ENCODE measurements at regions not wholly inside any gene's neighbourhood (a gene's known extent, or its start where the extent isn't known, plus 50 kb on each side); places are given as distances from the start of the nearest gene placed in this dataset.
A peak's percentile ranks its signal among the peaks of the same experiment; 100 is the strongest.

DNA sequence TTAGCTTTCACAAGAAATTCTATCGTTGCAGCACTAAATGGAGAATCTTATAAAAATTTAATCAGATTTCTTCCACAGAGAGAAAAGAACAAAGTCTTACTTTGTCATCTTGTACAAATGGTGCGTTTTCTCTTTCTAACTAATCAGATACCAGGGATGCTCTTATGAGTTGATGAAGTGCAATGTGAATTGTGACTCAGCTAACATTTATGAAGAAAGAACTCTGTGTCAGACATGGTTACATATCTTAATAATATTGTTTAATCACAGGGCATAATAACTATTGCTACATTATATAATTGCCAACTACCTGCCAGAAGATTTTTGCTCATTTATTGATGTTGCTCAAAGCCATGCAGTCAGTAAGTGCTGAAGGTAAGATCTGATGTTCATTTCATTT, 465.0 kb downstream of the CCDC85A start:
- no peaks in the 10 kb centered on the region for H4K20me1 ChIP-seq (ENCODE audit: insufficient read depth)
- peak overlapping the region; percentile 30; the same call in 1 of the 2 replicates for H2AFZ ChIP-seq (ENCODE audit: low read depth)
- CTCF ChIA-PET = no interaction called here
- 0 out of 2 replicates have a peak overlapping the region, but pooled peaks have one; percentile 46 for H3K4me2 ChIP-seq
- no peaks in the 10 kb centered on the region for H3K27me3 ChIP-seq (ENCODE audit: insufficient read depth)
- H3K9ac ChIP-seq = peak overlapping the region; percentile 42; the same call in 1 of the 2 replicates
- H3K9me3 ChIP-seq = no peaks in the 10 kb centered on the region
- H3K9me2 ChIP-seq = no peaks in the 10 kb centered on the region
- H3K4me1 ChIP-seq (ENCODE audit: control insufficient read depth in 1 of 2, insufficient read depth in 2 of 2, low read depth in 1 of 2, low read length in 1 of 2) = no peaks in the 10 kb centered on the region; a peak in 1 of 4 replicates
- H3K4me3 ChIP-seq (ENCODE audit: low read depth in 2 of 2, low read length in 1 of 2) = peak overlapping the region in 1 of 2 experiments; percentile 19; a peak in 1 of 4 replicates
- 8% methylated on average over 2 of the region's 2 CpGs for WGBS (ENCODE audit: low lambda C conversion rate)
- peak overlapping the region; percentile 39 to 76; a peak in 3 of 4 replicates for H3K27ac ChIP-seq (ENCODE audit: low read depth in 2 of 2, low read length in 1 of 2)
- H3F3A ChIP-seq (replicated peaks; ENCODE audit: insufficient read depth) = peaks cover 16% of the 10 kb centered on the region
- no peak for DNase-seq
- TF ChIP-seq POLR2AphosphoS5 (IDR thresholded peaks at IDR 0.05; ENCODE audit: low read depth, low read length) (peak; percentile 14; the same call in 1 of the 2 replicates), CHD2 (IDR thresholded peaks at IDR 0.05; ENCODE audit: low read length, partially characterized antibody) (no peak), TAF1 (IDR thresholded peaks at IDR 0.05; ENCODE audit: borderline replicate concordance, low read depth, low read length) (no peak), GATA2 (CRISPR knock-in tag; IDR thresholded peaks at IDR 0.05) (no peak), SIN3A (IDR thresholded peaks at IDR 0.05; ENCODE audit: borderline replicate concordance, low read depth, low read length) (no peak), FOXM1 (IDR thresholded peaks at IDR 0.05; ENCODE audit: low read depth) (0 out of 2 replicates have a peak, but pooled peaks have one; percentile 52), FOXJ3 (CRISPR knock-in tag; IDR thresholded peaks at IDR 0.05) (no peak), JUND (IDR thresholded peaks at IDR 0.05) (peak; percentile 65), RFX5 (IDR thresholded peaks at IDR 0.05; ENCODE audit: low read length) (no peak), SMC3 (IDR thresholded peaks at IDR 0.05; ENCODE audit: low read depth, low read length) (no peak), YY1 (IDR thresholded peaks at IDR 0.05; ENCODE audit: low read depth) (peak; percentile 18; the same call in 1 of the 2 replicates), FOSL2 (IDR thresholded peaks at IDR 0.05; ENCODE audit: borderline replicate concordance, low read depth) (peak; percentile 84), GABPA (IDR thresholded peaks at IDR 0.05; ENCODE audit: low read depth) (no peak), NRF1 (IDR thresholded peaks at IDR 0.05; ENCODE audit: low read depth, low read length) (no peak), TEAD4 (IDR thresholded peaks at IDR 0.05; ENCODE audit: borderline replicate concordance, insufficient read depth) (peak; percentile 53; the same call in 1 of the 2 replicates), EP300 (IDR thresholded peaks at IDR 0.05; ENCODE audit: borderline replicate concordance in 1 of 2, low read depth in 1 of 2, low read length in 1 of 2) (peak in 1 of 2 experiments; percentile 80; a peak in 1 of 4 replicates), RAD21 (IDR thresholded peaks at IDR 0.05; ENCODE audit: low read length) (no peak), NFIC (IDR thresholded peaks at IDR 0.05; ENCODE audit: borderline replicate concordance) (peak; percentile 31; the same call in 1 of the 2 replicates), TCF12 (IDR thresholded peaks at IDR 0.05) (peak; percentile 60; the same call in 1 of the 2 replicates)
- TF ChIP-seq, protein P1, sequence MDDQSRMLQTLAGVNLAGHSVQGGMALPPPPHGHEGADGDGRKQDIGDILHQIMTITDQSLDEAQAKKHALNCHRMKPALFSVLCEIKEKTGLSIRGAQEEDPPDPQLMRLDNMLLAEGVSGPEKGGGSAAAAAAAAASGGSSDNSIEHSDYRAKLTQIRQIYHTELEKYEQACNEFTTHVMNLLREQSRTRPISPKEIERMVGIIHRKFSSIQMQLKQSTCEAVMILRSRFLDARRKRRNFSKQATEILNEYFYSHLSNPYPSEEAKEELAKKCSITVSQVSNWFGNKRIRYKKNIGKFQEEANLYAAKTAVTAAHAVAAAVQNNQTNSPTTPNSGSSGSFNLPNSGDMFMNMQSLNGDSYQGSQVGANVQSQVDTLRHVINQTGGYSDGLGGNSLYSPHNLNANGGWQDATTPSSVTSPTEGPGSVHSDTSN (IDR thresholded peaks at IDR 0.05) = peak; percentile 78
- TF ChIP-seq, protein P2, sequence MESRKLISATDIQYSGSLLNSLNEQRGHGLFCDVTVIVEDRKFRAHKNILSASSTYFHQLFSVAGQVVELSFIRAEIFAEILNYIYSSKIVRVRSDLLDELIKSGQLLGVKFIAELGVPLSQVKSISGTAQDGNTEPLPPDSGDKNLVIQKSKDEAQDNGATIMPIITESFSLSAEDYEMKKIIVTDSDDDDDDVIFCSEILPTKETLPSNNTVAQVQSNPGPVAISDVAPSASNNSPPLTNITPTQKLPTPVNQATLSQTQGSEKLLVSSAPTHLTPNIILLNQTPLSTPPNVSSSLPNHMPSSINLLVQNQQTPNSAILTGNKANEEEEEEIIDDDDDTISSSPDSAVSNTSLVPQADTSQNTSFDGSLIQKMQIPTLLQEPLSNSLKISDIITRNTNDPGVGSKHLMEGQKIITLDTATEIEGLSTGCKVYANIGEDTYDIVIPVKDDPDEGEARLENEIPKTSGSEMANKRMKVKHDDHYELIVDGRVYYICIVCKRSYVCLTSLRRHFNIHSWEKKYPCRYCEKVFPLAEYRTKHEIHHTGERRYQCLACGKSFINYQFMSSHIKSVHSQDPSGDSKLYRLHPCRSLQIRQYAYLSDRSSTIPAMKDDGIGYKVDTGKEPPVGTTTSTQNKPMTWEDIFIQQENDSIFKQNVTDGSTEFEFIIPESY (IDR thresholded peaks at IDR 0.05; ENCODE audit: borderline replicate concordance, low read depth) = no peak
- TF ChIP-seq, protein P3, sequence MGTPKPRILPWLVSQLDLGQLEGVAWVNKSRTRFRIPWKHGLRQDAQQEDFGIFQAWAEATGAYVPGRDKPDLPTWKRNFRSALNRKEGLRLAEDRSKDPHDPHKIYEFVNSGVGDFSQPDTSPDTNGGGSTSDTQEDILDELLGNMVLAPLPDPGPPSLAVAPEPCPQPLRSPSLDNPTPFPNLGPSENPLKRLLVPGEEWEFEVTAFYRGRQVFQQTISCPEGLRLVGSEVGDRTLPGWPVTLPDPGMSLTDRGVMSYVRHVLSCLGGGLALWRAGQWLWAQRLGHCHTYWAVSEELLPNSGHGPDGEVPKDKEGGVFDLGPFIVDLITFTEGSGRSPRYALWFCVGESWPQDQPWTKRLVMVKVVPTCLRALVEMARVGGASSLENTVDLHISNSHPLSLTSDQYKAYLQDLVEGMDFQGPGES (IDR thresholded peaks at IDR 0.05; ENCODE audit: low read depth, low read length) = no peak
- TF ChIP-seq, protein P4, sequence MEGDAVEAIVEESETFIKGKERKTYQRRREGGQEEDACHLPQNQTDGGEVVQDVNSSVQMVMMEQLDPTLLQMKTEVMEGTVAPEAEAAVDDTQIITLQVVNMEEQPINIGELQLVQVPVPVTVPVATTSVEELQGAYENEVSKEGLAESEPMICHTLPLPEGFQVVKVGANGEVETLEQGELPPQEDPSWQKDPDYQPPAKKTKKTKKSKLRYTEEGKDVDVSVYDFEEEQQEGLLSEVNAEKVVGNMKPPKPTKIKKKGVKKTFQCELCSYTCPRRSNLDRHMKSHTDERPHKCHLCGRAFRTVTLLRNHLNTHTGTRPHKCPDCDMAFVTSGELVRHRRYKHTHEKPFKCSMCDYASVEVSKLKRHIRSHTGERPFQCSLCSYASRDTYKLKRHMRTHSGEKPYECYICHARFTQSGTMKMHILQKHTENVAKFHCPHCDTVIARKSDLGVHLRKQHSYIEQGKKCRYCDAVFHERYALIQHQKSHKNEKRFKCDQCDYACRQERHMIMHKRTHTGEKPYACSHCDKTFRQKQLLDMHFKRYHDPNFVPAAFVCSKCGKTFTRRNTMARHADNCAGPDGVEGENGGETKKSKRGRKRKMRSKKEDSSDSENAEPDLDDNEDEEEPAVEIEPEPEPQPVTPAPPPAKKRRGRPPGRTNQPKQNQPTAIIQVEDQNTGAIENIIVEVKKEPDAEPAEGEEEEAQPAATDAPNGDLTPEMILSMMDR (IDR thresholded peaks at IDR 0.05) = no peak
- peaks cover 23% of the 10 kb centered on the region for H3K79me2 ChIP-seq (ENCODE audit: insufficient read depth)
- POLR2A ChIA-PET = no interaction called here
- H3K36me3 ChIP-seq (replicated peaks in 1 of 2; ENCODE audit: control insufficient read depth in 1 of 2, insufficient read depth in 2 of 2, low read length in 1 of 2) = peaks cover 0 to 43% of the 10 kb centered on the region in 2 experiments
